Dedifferentiated amniotic fluid mesenchymal stem cell (primary cell): ENCODE measurements at regions not wholly inside any gene's neighbourhood (a gene's known extent, or its start where the extent isn't known, plus 50 kb on each side); places are given as distances from the start of the nearest gene placed in this dataset.
"Not testable (repeated sequence)": the region's sequence is repeated elsewhere in the genome, so short reads cannot be mapped to it uniquely, and the experiment has no call there.

Experiments used
- DNase-seq: peaks from one replicate; pipeline ENCODE4 v3.0.0-alpha.2; 2016; ENCODE audit errors: extremely low spot score

GRCh38 chr5:63217422-63217821 is 638.8 kb downstream of the LRRC70 start:
- no peak for DNase-seq

- no peak for DNase-seq
Measured at GRCh38 chr5:63213256-63213655, 634.6 kb downstream of the LRRC70 start.

GRCh38 chr5:63211448-63212132 is 633.0 kb downstream of the LRRC70 start:
- DNase-seq, result no peak

GRCh38 chr5:63205976-63206375 is 627.4 kb downstream of the LRRC70 start:
- no peak for DNase-seq

GRCh38 chr5:63201738-63202137 is 623.1 kb downstream of the LRRC70 start:
- DNase-seq, result no peak

GRCh38 chr5:63194126-63194525 is 615.5 kb downstream of the LRRC70 start:
- DNase-seq, result no peak

GRCh38 chr5:63180190-63180589 is 601.6 kb downstream of the LRRC70 start:
- not testable (repeated sequence) for DNase-seq

GRCh38 chr5:63175850-63176249 is 597.2 kb downstream of the LRRC70 start:
- no peak for DNase-seq

GRCh38 chr5:63170486-63170885 is 591.9 kb downstream of the LRRC70 start:
- no peak for DNase-seq

- DNase-seq, result no peak
Measured at GRCh38 chr5:63164838-63165535, 586.4 kb downstream of the LRRC70 start.

GRCh38 chr5:63164339-63164738 is 585.7 kb downstream of the LRRC70 start:
- DNase-seq, result no peak

GRCh38 chr5:63155310-63155631 is 576.7 kb downstream of the LRRC70 start:
- DNase-seq, result no peak

- no peak for DNase-seq
Measured at GRCh38 chr5:63154476-63155309, 576.1 kb downstream of the LRRC70 start.

- DNase-seq, result no peak
Measured at GRCh38 chr5:63152871-63153270, 574.3 kb downstream of the LRRC70 start.

- no peak for DNase-seq
Measured at GRCh38 chr5:63145167-63145566, 566.5 kb downstream of the LRRC70 start.

- DNase-seq, result no peak
Measured at GRCh38 chr5:63141591-63141990, 563.0 kb downstream of the LRRC70 start.

GRCh38 chr5:63135291-63135690 is 556.7 kb downstream of the LRRC70 start:
- no peak for DNase-seq

- DNase-seq, result no peak
Measured at GRCh38 chr5:63131626-63132285, 553.1 kb downstream of the LRRC70 start.

- DNase-seq, result no peak
Measured at GRCh38 chr5:63128761-63129160, 550.1 kb downstream of the LRRC70 start.

- no peak for DNase-seq
Measured at GRCh38 chr5:63128018-63128417, 549.4 kb downstream of the LRRC70 start.

- DNase-seq, result no peak
Measured at GRCh38 chr5:63127054-63127453, 548.4 kb downstream of the LRRC70 start.

GRCh38 chr5:63125862-63126261 is 547.2 kb downstream of the LRRC70 start:
- DNase-seq, result no peak
